Activated CD4-positive, CD25-positive, alpha-beta regulatory T cell treated with anti-CD3 and anti-CD28 coated beads, Interleukin-2, amount 50 U/mL, for 24 hours (primary cell): ENCODE measurements at regions not wholly inside any gene's neighbourhood (a gene's known extent, or its start where the extent isn't known, plus 50 kb on each side); places are given as distances from the start of the nearest gene placed in this dataset.

Source experiments
- ATAC-seq, 2 donors: fragments of 150-1000 bp; cut with Tn5 transposase; one replicate each; pipeline ENCODE4 v1.10.0; 2021; ENCODE audit warnings: mild to moderate bottlenecking in 1 of 2, moderate library complexity in 1 of 2

- no peak for ATAC-seq
These were observed 1329.5 kb upstream of the WWC1 start for GRCh38 chr5:166961913-166962312.

GRCh38 chr5:166962461-166962860 lies 1329.0 kb upstream of the WWC1 start:
- no peak for ATAC-seq

- no peak for ATAC-seq
These were observed 1327.8 kb upstream of the WWC1 start for GRCh38 chr5:166963596-166963995.

- ATAC-seq, result no peak
These were observed 1313.5 kb upstream of the WWC1 start for GRCh38 chr5:166977911-166978422.

- no peak for ATAC-seq
These were observed 1312.0 kb upstream of the WWC1 start for GRCh38 chr5:166979307-166979895.

- no peak for ATAC-seq
These were observed 1310.8 kb upstream of the WWC1 start for GRCh38 chr5:166980666-166981065.

- ATAC-seq, result no peak
These were observed 1309.2 kb upstream of the WWC1 start for GRCh38 chr5:166982226-166982625.

- no peak for ATAC-seq
These were observed 1299.8 kb upstream of the WWC1 start for GRCh38 chr5:166991601-166992000.

GRCh38 chr5:166992108-166992507 lies 1299.3 kb upstream of the WWC1 start:
- no peak for ATAC-seq

- no peak for ATAC-seq
These were observed 1298.3 kb upstream of the WWC1 start for GRCh38 chr5:166992874-166993722.

- ATAC-seq, result no peak
These were observed 1297.2 kb upstream of the WWC1 start for GRCh38 chr5:166994226-166994625.

- no peak for ATAC-seq
These were observed 1290.2 kb upstream of the WWC1 start for GRCh38 chr5:167001246-167001645.

GRCh38 chr5:167008705-167009104 lies 1282.7 kb upstream of the WWC1 start:
- ATAC-seq, result no peak

GRCh38 chr5:167011196-167011595 lies 1280.2 kb upstream of the WWC1 start:
- no peak for ATAC-seq

GRCh38 chr5:167012123-167013034 lies 1279.1 kb upstream of the WWC1 start:
- ATAC-seq, result no peak

- ATAC-seq, result no peak
These were observed 1276.9 kb upstream of the WWC1 start for GRCh38 chr5:167014401-167015056.

GRCh38 chr5:167020418-167020817 lies 1271.0 kb upstream of the WWC1 start:
- no peak for ATAC-seq

GRCh38 chr5:167029488-167029887 lies 1262.0 kb upstream of the WWC1 start:
- ATAC-seq, result no peak

GRCh38 chr5:167030500-167031120 lies 1260.8 kb upstream of the WWC1 start:
- no peak for ATAC-seq

GRCh38 chr5:167036585-167036984 lies 1254.9 kb upstream of the WWC1 start:
- no peak for ATAC-seq

GRCh38 chr5:167049043-167049663 lies 1242.3 kb upstream of the WWC1 start:
- no peak for ATAC-seq
